GM10248 (cell line): ENCODE measurements at regions not wholly inside any gene's neighbourhood (a gene's known extent, or its start where the extent isn't known, plus 50 kb on each side); places are given as distances from the start of the nearest gene placed in this dataset.
"Not testable (repeated sequence)": the region's sequence is repeated elsewhere in the genome, so short reads cannot be mapped to it uniquely, and the experiment has no call there.

Source experiments
- CTCF ChIA-PET: fragments of 300-600 bp; sonication (Branson Sonifier 250); formaldehyde crosslinking; extraction: SDS; loops from one replicate; lab custom pipeline; 2021; ENCODE audit warnings: antibody characterized with exemption; lab: Yijun Ruan, JAX
- POLR2A ChIA-PET: fragments of 350-650 bp; sonication (Branson Sonifier 250); formaldehyde crosslinking; extraction: SDS; loops from one replicate; lab custom pipeline; 2020; ENCODE audit warnings: antibody characterized with exemption; lab: Yijun Ruan, JAX
- DNase-seq: peaks from one replicate; pipeline ENCODE4 v3.0.0; 2012; ENCODE audit errors: extremely low spot score
- TF ChIP-seq, protein P1 (sequence below): IDR thresholded peaks from 2 replicates; pipeline ENCODE4 v1.5.1; 2012; ENCODE audit warnings: mild to moderate bottlenecking, low read depth; ENCODE audit errors: extremely low read depth, missing control alignments, control extremely low read depth

DNA sequence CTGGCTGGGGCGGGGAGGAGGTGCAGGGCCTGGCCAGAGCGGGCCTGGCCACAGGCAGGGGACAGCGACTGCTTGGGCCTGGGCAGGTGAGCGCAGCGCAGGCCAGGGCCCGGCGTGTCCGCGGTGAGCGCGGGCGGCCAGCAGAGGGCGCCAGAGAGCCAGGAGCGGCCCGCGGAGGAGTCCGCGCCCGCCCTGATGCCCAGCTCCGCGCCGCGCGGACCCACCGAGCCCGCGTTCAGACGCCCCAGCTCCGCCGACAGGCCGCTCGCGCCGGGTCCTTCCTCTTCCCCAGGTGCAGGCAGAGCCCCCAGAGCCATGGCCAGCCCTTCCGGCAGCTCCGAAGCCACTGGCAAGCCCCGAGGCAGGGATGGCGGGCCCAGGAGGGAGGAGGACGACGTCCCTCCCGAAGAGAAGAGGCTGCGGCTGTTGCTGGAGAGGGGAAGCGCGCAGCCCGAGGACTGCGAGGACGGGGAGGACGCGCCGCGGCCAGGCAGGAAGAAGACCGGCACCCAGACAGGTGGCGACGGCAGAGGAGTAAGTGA is 171.1 kb upstream of the OSBPL11 start:
- CTCF ChIA-PET: interaction anchor here (0.6 to 2.3 kb wide), 7 partner anchors 10 to 172 kb away, joined by 3 to 10 read pairs (median 3); no protein-coding TSS in a partner anchor
- DNase-seq: peak; percentile 67
- TF ChIP-seq, protein P1, sequence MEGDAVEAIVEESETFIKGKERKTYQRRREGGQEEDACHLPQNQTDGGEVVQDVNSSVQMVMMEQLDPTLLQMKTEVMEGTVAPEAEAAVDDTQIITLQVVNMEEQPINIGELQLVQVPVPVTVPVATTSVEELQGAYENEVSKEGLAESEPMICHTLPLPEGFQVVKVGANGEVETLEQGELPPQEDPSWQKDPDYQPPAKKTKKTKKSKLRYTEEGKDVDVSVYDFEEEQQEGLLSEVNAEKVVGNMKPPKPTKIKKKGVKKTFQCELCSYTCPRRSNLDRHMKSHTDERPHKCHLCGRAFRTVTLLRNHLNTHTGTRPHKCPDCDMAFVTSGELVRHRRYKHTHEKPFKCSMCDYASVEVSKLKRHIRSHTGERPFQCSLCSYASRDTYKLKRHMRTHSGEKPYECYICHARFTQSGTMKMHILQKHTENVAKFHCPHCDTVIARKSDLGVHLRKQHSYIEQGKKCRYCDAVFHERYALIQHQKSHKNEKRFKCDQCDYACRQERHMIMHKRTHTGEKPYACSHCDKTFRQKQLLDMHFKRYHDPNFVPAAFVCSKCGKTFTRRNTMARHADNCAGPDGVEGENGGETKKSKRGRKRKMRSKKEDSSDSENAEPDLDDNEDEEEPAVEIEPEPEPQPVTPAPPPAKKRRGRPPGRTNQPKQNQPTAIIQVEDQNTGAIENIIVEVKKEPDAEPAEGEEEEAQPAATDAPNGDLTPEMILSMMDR: peak; percentile 94
- POLR2A ChIA-PET: not testable (repeated sequence)

DNA sequence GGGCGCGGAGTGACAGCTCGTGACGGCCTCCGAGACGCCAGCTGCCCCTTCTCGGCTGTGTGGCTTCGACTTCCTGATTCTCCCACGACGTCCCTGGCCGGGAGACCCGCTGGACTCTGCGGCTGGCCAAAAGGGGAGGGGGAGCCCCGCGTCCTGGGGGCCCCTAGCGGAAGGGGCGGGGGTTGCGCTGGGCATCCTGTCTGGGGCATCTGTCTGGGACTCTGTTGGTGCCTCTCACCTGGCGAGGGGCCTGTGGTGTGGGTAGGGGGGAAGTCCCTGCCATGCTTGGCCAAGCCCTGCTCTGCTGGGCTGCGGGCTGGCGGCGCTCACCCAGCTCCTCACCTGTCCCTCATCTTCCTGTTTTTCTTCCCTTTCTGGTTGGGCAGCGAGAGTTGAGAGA is 171.6 kb upstream of the OSBPL11 start:
- POLR2A ChIA-PET: not testable (repeated sequence)
- CTCF ChIA-PET: interaction anchor here (0.6 to 2.3 kb wide), 7 partner anchors 9 to 173 kb away, joined by 3 to 10 read pairs (median 3); no protein-coding TSS in a partner anchor
- peak; percentile 11 for DNase-seq

DNA sequence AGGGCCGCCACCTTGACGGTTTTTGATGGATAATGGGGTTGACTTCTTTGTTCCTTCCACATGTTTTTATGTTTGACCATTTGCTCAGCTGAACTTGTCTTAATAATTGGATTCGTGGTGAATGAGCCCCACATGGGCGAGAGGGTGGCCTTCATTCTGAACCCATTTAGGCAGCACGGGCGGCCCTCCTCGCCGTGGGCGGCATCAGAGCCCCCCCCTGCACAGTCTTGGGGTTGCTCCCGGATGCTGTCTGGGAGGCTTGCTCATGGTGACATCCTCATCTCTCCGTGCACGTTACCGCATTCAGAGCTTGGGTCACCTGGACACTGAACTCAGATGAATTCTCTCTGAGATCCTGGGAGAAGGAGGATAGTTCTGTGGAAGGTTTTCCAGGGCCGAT is 172.3 kb upstream of the OSBPL11 start:
- ChIA-PET CTCF (no interaction called here), POLR2A (no interaction called here)
- TF ChIP-seq, protein P1: no peak
- DNase-seq: no peak

DNA sequence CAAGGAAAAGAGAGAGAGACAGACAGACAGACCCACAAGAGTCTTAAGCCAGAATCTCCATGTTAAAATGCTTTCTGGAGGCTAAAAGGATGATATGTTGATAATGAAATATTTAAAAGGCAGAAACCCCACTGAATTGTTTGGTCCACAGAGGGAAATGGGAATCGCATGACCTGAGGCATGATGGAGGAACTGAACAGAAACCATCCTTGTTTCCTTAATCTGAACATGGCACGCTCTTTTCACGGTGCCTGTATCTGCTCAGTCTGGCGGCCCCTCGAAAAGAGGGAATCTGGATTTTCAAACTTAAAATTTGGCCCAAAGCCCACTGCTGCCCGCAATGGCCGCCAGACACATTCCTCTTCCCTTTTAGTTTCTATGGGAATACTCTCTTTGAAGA is 173.5 kb upstream of the OSBPL11 start:
- CTCF ChIA-PET: not testable (repeated sequence)

DNA sequence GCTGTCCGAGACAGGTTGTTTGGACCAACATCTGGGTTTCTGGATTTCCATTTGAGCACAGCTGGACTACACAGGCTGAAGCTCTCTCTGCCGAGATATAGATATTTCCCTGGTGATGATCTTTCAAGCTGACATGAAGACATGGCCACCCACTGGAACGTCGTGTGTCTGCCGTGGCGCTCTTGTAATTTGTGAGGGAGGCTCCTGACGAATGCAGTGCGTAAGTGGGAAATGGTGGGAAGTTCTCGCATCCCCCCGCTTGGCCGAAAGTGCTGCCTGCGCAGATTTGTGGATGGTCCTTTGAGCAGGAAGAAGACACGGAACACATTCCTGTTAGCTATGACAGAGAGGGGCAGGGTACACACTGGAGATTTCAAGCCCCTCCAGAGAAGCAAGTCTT is 176.2 kb upstream of the OSBPL11 start:
- POLR2A ChIA-PET, DNase-seq, CTCF ChIA-PET: not testable (repeated sequence)

More for the DNA sequence above, 173.5 kb upstream of the OSBPL11 start:
- DNase-seq, POLR2A ChIA-PET: not testable (repeated sequence)

DNA sequence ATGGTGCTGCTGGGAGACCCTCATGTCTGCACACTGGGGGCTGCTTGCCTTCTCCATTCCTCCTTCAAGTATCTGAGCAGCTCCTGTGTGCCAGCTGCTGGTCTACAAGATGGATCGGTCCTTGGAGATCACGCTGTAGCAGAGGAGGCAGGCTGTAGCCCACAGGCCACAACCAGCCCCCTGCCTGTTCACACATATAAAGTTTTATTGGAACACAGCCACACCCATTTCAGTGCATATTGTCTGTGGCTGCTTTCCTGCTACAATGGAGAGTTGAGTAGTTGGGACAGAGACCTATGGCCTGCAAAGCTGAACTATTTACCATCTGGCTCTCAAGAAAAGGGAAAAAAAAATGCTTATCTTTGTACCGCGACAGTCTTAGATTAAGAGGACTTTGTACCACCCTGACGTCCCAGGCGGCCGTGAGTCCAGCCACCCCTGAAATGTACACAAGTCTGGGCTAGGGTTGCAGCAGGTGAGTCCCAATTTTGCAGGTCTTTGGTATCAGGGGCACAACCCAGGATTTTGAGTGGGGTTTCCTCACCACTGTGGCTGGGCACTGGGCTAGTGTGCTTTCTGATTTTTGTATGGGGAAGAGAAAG is 179.2 kb upstream of the OSBPL11 start:
- CTCF ChIA-PET, POLR2A ChIA-PET: not testable (repeated sequence)

DNA sequence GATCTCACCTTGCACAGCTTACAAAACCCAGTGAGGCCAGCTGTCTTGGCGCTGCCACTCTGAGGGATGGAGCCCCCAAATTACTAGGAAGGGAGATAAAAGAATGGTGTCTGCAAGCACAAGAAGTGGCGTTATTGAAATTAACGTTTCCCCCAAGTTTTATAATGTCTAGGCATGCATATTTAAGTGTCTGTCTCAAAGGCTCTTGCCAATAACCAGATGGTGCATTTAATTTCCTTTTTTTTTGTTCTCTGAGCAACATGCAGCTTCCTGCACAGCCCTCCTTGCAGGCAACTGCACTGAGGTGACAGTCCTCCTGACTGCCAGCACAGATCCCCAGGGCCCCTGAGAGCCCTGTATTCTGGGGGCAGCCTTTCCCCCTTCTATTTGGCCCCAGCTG is 179.8 kb upstream of the OSBPL11 start:
- CTCF ChIA-PET: interaction anchor here (1.9 kb wide), 1 partner anchor 9 kb away, joined by 8 read pairs; no protein-coding TSS in a partner anchor
- POLR2A ChIA-PET, DNase-seq: not testable (repeated sequence)

More for the DNA sequence above, 179.2 kb upstream of the OSBPL11 start:
- DNase-seq: not testable (repeated sequence)

DNA sequence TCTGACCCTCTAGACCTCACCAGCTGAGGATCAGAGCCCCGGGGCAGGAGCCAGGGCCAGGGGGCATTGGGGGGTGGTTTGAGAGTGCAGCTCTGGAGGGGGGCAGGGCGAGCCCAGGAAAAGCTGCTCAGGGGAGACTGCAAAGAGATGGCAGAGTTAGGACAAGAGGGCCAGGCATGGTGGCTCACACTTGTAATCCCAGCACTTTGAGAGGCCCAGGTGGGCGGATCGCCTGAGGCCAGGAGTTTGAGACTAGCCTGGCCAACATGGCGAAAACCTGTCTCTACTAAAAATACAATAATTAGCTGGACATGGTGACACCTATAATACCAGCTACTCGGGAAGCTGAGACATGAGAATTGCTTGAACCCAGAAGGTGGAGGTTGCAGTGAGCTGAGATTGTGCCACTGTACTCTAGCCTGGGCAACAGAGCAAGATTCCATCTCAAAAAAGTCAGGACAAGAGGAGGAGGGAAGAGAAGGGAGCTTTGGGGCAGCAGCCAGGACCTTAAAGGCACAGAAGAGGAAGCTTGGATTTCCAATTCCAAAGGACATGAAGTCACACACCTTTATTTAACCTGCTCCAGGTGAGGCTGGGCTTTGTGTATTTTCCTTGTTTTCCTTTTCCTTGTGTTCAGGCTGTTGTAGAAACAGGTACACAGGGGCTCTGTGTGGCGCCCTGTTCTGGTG is 180.5 kb upstream of the OSBPL11 start:
- POLR2A ChIA-PET, DNase-seq: not testable (repeated sequence)
- CTCF ChIA-PET: interaction anchor here (1.9 kb wide), 1 partner anchor 9 kb away, joined by 8 read pairs; no protein-coding TSS in a partner anchor

DNA sequence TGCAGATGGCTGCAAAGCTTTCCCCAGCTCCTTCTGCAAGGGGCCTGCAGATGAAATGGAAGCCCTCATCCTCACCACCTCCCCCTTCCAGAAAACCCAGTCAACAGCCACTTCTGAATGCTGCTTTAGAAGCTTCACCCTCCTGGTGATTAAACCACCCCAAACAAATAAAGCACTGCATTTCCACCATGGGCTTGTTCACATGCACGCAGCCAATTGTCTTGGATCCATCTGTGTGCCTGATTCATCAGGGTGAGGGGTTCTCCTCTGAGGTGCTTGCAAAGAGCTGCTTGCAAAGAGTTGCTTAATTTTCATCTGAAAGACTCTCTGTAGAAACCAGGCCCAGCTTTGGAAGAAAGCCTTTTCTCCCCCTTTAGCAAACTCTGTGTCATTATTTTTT is 184.0 kb upstream of the OSBPL11 start:
- DNase-seq, CTCF ChIA-PET, POLR2A ChIA-PET: not testable (repeated sequence)

DNA sequence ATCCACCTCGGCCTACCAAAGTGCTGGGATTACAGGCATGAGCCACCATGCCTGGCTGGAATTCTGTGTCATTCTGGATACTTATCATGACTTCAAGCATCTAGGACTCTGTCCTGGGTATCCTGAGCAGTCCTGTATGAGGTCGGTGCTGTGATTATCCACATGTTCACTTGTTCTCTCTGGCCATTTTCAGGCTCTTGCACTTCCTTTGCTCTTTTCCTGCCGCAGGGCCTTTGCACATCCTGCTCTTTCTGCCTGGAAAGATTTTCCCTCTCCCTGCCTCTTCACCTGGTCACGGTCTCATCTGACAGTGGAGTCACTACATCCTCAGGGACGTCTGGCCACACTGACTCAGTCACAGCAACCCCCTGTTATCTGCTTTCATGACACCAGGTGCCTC is 184.6 kb upstream of the OSBPL11 start:
- CTCF ChIA-PET, POLR2A ChIA-PET: not testable (repeated sequence)

DNA sequence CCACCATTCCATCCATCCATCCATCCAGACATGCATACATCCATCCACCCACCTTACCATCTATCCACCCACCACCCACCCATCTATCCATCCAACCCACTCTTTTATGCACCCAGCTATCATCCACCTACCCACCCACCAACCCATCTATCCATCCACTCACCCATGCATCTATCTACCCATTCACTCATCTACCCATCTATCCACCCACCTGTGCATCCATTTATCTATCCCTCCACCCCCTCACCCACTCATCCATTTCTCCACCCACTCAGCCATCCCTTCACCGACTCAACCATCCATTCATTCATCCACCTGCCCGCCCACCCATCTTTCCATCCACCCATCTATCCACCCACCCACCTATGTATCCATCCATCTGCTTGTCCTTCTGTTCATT is 186.4 kb upstream of the OSBPL11 start:
- CTCF ChIA-PET, POLR2A ChIA-PET, DNase-seq: not testable (repeated sequence)

More for the DNA sequence above, 184.6 kb upstream of the OSBPL11 start:
- not testable (repeated sequence) for DNase-seq

DNA sequence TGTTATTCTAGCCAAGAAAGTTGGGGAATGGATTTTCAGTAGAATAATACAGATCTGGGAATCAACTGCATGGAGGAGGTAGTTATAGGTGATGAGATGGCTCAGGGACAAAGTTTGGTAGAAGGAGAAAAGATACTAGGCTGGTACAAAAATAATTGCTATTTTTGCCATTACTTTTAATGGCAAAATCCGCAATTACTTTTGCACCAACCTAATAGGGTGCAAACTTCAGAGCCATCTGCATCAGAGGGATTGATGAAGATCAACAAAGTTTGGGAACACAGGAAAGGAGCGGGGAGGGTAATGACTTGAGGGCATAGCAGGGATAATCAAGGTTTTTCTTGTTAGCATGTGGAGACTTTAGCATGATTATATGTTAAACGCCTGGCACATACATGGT is 178.7 kb upstream of the ROPN1B start:
- DNase-seq, CTCF ChIA-PET, POLR2A ChIA-PET: not testable (repeated sequence)

DNA sequence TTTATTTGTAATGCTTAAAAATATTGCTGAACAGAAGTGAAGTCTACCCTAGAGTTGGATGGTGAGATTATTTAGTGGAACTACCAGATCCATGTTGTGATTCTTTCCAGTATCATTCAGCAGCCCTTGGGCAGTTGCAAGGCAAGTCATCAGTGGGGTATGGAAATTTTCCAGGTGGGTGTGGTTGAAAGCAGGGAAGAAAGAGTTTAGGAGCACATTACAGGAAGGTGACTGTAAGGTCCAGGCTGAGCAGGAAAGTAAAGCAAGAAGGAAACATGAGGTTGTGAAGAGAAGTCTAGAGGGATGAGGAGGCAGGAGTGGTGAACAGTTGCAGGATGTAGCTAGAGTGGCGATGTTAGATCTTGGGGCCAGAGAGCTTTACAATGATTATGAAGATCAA is 178.0 kb upstream of the ROPN1B start:
- CTCF ChIA-PET, DNase-seq, POLR2A ChIA-PET: not testable (repeated sequence)

DNA sequence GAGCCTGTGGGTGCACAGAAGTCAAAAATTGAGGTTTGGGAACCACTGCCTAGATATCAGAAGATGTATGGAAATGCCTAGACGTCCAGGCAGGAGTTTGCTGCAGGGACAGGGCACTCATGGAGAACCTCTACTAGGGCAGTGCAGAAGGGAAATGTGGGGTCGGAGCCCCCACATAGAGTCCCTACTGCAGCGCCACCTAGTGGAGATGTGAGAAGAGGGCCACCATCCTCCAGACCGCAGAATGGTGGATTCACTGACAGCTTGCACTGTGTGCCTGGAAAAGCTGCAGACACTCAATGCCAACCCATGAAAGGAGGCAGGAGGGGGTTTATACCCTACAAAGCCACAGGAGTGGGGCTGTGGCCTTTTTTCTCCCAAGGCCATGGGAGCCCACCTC is 159.0 kb upstream of the ROPN1B start:
- DNase-seq, CTCF ChIA-PET, POLR2A ChIA-PET: not testable (repeated sequence)

DNA sequence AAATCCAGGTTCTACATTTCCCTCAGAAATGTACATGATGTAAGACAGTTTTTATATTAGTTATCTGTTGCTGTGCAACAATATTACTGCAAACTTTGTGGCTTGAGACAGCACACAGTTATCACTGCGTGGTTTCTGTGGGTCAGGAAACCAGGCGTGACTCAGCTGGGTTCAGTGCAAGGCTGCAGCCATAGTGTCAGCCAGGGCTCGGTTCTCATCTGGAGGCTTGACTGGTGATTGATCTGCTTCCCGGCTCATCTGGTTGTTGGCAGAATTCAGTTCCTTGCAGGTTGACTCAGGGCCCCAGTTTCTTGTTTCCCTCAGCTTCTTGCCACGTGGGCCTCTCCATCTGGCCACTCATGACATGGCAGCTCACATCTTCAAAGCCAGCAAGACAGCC is 146.8 kb upstream of the ROPN1B start:
- POLR2A ChIA-PET, DNase-seq: not testable (repeated sequence)
- CTCF ChIA-PET: interaction anchor here (0.6 kb wide), 1 partner anchor 56 kb away, joined by 3 read pairs; no protein-coding TSS in a partner anchor
